HG03575 (cell line): ENCODE measurements at regions not wholly inside any gene's neighbourhood (a gene's known extent, or its start where the extent isn't known, plus 50 kb on each side); places are given as distances from the start of the nearest gene placed in this dataset.
A peak's percentile ranks its signal among the peaks of the same experiment; 100 is the strongest.

Experiments used
- ATAC-seq: cut with Tn5 transposase; IDR thresholded peaks from one replicate; pipeline ENCODE4 v1.9.1; 2021; ENCODE audit not compliant: unreplicated experiment, insufficient number of reproducible peaks, low FRiP score; ENCODE audit errors: extremely low read depth

- ATAC-seq = no peak
These were observed 74.3 kb downstream of the RHOB start for GRCh38 chr2:20521193-20521592.

DNA sequence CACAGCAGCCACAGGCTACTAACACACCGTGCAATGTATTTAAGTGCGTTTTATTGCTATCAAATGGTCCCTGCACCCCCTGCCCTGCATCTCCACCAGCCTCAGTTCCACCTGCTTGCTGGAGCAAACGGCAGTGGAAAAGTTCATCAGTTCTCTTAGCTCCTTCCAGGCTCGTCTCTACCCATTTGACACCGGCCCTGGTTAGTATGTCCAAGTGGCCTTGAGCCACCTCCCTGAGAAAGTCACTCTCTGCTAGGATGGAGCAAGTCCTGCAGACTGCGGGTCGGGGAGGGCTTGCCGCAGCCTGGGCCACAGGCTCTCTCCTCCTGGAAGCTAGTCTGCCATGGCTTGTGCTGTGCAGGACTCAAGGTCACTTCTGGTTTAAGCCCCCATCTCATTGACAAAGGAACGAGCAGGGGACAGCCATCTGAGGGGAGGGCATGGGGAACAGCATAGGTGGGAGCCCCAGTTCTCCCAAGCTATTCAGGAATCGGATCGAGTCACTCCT lies 74.9 kb downstream of the RHOB start:
- no peak for ATAC-seq

DNA sequence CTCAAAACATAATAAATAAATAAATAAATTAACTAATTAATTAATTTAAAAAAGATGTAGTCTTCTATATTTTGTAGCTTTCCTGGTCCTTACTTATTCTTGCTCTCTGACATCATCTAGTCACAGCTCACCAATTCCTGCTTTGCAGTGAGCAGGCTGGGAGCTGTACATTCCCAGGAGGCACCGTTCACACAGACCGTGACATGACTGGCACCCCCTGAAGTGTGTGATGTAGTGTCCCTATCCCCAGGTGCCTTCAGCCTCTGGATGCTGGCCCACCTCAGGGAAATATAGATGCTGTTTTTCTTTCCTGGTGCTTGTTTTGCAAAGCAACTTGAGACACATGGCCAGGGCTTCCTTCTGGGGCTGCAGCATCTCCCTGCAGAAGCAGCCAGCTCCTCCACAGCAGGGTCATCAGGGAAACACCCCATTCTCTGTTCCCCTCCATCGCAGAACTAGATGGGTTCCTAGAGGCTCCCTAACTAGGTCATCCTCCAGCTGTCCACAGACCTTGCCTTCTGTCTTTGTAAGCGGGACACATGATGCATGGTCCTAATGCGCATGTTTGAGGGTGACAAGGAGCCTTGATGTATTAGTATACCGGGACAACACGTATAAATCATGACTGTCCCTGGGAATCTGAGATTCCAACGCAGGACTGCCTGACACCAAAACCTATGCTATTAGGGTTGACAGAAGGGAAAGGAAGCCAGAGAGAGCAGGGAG lies 76.4 kb downstream of the RHOB start:
- no peak for ATAC-seq

DNA sequence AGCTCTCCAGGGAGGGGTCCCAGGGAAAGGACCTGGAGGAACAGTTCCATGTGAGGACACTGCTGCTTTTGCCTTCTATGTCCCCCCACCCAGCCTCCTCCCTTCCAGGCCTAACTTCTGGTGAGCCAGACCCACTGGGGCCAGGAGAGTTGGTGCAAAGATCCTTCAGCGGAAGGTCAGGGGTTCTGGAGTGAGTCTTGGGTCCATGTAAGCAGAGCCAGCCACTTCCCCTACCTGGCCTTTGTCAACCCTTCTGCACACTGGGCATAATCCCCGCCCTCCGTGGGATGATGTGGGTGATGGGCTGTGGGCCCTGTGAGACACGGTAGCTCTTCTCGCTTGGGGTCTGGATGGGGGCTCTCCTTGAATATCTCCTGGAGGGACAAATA lies 76.9 kb downstream of the RHOB start:
- ATAC-seq = no peak

GRCh38 chr2:20524412-20525040 lies 77.7 kb downstream of the RHOB start:
- ATAC-seq = peak; percentile 47

DNA sequence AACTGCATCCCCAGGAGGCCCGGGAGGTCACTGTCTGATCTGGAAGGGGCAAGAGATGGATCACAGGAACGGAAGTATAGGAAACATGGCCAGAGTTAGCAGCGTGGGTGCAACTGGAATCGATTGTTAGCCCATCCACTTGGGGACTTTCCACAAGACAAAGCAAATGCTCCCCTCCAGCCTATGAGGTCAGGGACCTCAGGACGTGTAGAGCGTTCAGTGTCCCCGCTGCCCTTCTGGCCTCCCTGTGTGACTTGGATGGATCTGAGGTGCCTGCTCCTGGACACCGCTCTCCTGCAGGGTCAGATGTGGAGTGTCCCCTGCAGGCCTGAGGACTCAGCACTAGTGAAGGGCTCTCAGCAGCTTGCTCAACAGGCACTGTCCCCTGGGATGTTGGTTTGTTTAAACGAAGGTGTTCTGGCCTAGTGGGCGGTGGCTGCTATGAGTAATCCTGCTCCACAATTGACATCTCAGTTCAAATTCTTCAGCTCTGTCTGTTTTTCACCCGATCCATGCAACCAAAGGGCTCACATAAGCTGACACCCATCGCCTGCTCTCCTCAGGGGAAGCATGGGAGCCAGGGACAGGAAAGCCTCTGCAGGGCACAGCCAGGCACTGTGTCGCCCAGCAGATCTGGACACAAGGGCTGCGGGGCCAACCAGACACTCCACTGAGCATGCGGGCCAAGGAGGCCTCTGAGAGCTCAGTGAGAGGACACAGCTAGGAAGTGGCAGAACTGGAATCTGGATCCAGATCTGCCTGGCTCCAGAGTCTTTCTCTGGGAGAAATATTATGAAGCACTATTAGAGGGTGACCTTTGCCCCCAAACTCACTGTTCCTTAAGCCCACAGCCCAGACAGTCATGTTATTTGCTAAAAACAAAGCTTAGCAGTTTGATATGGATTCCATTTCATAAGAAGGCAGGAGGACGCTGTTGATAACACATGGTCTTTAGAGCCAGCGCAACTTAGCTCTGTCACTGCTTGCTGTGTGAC lies 78.5 kb downstream of the RHOB start:
- peak; percentile 82 for ATAC-seq

GRCh38 chr2:20526160-20526559 lies 79.3 kb downstream of the RHOB start:
- no peak for ATAC-seq

GRCh38 chr2:20526708-20527107 lies 79.8 kb downstream of the RHOB start:
- ATAC-seq = no peak

DNA sequence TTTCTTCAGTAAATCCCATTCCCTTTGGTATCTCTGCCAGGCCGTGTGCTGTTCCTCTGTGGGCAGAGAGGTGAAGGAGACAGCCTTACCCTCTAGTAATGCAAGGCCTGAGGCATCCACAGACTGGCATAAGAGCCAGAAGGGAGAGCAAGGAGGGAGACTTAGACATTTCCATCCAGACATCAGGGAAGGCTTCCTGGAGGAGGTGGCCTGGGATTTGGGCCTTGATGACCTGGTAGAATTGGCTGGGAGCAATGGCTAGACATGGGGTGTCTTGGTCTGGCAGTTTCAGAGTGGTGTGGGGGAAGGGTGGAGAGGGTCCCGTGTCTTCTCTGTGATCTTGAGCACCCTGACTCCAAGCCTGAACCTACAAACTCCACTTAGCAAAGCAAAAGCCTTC lies 81.8 kb downstream of the RHOB start:
- ATAC-seq = no peak

DNA sequence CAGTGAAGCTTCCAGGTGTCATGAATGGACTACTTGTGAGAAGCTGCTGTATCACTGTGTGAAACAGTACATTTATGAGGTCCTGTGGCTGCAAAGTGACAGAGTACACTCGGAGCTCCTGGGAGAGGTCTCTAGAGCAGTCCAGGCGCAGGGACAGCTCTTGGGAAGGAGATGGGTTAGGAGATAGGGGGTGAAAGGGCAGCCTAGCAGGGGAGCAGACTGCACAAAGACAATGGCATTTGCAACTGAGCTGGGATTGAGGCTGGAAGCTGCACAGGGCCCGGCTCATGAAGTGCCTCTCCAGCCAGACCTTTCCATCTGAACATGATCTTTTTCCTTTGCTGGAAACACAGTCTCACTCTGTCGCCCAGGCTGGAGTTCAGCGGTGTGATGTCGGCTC lies 83.6 kb downstream of the RHOB start:
- no peak for ATAC-seq

- no peak for ATAC-seq
These were observed 84.9 kb downstream of the RHOB start for GRCh38 chr2:20531633-20532262.

DNA sequence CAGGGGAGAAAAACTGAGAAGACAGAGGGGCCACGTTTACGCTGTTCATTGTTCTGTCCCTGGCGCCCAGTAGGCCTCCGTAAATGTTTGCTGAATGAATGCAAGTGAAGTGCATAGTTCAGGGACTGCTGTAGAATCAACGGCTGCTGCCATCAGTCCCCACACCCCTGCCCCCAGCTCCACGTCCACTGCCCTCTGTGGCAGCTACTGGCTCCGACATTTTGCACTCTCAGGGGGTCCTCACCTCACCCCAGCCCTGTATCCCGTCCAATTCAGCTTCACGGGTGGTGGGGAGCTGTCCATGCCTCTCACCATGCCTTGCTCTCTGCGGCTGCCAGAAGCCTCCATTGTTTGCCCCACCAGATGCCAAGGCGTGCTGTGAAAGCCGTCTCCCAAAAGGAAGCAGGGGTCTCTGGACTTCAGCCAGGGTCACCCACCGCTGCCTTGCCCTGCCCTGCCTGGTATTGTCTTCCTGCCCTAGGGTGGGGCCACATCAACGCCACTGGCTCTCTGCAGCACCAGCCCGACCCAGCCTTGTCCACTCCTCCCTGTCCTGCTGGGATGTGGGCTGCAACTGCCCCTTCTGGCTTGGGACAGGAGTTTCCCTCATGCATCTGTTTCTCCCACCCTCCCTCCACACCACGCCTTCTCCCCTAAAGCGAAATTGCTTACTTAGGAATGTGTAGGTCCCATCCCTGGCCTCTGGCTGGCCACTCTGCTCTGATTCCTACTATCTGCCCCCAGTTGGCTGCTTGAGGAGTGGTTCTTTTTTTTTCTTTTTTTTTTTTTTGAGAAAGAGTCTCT lies 86.0 kb downstream of the RHOB start:
- no peak for ATAC-seq

- no peak for ATAC-seq
These were observed 87.2 kb downstream of the RHOB start for GRCh38 chr2:20533993-20534622.

DNA sequence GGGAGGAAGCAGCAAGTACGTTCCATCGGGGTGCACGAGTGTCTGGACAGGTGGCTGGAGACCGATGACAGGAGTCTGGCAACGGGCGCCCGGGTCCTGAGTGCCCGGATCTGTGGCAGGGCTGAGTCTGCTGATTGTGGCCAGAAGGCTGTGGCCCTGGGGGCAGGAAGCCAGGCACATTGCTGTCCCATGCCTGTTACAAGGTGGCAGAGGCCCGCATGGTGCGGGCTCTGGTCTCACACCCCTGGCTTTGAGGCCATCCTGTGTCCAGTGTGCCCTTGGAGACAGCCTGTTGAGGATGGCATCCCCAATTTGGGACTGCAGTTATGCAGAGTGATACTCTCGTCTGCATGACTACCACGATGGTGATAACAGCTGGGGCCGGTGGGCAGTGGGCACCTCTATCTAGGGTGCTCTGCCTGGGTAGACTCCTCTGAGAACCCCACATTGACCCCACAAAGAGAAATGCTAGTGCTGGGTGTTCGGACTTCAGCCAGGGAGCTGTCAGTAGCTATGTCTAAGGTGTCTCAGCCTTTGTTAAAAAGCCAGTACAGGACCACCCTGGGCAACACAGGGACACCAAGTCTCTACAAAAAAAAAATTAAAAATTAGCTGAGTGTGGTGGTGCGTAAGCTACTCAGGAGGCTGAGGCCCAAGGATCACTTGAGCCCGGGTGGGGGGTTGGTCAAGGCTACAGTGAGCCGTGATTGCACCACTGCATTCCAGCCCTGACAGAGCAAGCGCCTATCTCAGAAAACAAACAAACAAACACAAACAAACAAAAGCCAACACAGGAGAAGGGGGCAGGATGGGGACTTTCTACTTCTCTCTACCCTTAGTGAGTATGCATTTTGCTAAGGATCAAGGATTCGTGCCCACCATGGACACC lies 88.3 kb downstream of the RHOB start:
- no peak for ATAC-seq

GRCh38 chr2:20536619-20537422 lies 89.9 kb downstream of the RHOB start:
- ATAC-seq = no peak
